OCI-LY1 (cell line): ENCODE measurements at regions not wholly inside any gene's neighbourhood (a gene's known extent, or its start where the extent isn't known, plus 50 kb on each side); places are given as distances from the start of the nearest gene placed in this dataset.

Experiments used
- EZH2 ChIP-seq: fragments of 200-600 bp; sonication (generic), shearing (Covaris generic); IDR thresholded peaks from 2 replicates; pipeline ENCODE4 v1.8.0; 2017; ENCODE audit warnings: borderline replicate concordance, mixed run types, mild to moderate bottlenecking, antibody characterized with exemption, low read length, moderate library complexity, mixed read lengths
- TF ChIP-seq, protein P1 (sequence below): fragments of 200-600 bp; sonication (generic), shearing (Covaris generic); IDR thresholded peaks from 2 replicates; pipeline ENCODE4 v1.5.1; 2017; ENCODE audit warnings: mild to moderate bottlenecking, antibody characterized with exemption, low read length, moderate library complexity, mixed read lengths

DNA sequence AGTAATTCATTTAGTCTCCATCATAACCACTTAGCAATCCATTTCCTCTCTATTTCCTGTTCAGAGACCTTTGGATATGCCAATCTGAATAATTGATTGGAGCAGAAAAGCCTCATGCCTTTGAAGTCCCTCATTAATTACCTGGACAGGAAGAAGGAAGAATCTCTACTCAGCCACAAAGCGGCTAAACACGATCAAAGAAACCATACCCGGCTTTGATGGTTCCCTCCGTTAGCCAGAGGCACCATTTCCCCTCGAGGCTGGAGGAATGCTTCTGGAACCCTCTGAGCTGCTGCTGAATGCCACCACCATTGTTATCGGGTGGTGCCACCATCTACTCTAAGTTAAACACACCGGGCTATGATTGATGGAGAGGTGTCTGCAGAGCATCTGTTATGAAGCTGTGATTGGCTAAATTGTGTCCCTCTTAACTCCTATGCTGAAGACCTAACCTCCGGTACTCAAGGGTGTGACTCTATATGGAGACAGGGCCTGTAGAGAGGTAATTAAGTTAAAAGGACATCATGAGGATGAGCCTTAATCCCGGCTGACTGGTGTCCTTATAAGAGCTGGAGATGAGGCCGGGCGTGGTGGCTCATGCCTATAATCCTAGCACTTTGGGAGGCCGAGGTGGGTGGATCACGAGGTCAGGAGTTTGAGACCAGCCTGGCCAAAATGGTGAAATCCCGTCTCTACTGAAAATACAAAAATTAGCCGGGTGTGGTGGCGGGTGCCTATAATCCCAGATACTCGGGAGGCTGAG, 168.6 kb downstream of the CTTN start:
- TF ChIP-seq, protein P1, sequence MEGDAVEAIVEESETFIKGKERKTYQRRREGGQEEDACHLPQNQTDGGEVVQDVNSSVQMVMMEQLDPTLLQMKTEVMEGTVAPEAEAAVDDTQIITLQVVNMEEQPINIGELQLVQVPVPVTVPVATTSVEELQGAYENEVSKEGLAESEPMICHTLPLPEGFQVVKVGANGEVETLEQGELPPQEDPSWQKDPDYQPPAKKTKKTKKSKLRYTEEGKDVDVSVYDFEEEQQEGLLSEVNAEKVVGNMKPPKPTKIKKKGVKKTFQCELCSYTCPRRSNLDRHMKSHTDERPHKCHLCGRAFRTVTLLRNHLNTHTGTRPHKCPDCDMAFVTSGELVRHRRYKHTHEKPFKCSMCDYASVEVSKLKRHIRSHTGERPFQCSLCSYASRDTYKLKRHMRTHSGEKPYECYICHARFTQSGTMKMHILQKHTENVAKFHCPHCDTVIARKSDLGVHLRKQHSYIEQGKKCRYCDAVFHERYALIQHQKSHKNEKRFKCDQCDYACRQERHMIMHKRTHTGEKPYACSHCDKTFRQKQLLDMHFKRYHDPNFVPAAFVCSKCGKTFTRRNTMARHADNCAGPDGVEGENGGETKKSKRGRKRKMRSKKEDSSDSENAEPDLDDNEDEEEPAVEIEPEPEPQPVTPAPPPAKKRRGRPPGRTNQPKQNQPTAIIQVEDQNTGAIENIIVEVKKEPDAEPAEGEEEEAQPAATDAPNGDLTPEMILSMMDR = no peak
- TF ChIP-seq EZH2 = no peak
